Loucy (cell line): ENCODE measurements at regions not wholly inside any gene's neighbourhood (a gene's known extent, or its start where the extent isn't known, plus 50 kb on each side); places are given as distances from the start of the nearest gene placed in this dataset.

Experiments used
- H2AFZ ChIP-seq: fragments of 200-600 bp; sonication (generic); 2 replicates; pipeline ENCODE4 v1.6.0; 2016; ENCODE audit warnings: antibody characterized with exemption, mild to moderate bottlenecking, low read length, moderate library complexity
- H3F3A ChIP-seq: fragments of 200-600 bp; 2 replicates; pipeline ENCODE4 v1.6.0; 2016; ENCODE audit warnings: antibody characterized with exemption, low read depth, mild to moderate bottlenecking
- H3K27me3 ChIP-seq: fragments of 200-600 bp; sonication (generic); 2 replicates; pipeline ENCODE4 v1.6.1; 2014; ENCODE audit warnings: low read length, mild to moderate bottlenecking; ENCODE audit not compliant: insufficient read depth, poor library complexity, severe bottlenecking
- H3K36me3 ChIP-seq: fragments of 200-600 bp; sonication (generic); 2 replicates; pipeline ENCODE4 v1.6.1; 2016; ENCODE audit warnings: low read length; ENCODE audit not compliant: insufficient read depth
- H3K4me1 ChIP-seq: fragments of 200-600 bp; sonication (generic); 2 replicates; pipeline ENCODE4 v1.5.1; 2014; ENCODE audit warnings: low read length, mild to moderate bottlenecking; ENCODE audit not compliant: insufficient read depth, poor library complexity, severe bottlenecking
- H3K4me2 ChIP-seq: fragments of 200-600 bp; sonication (generic); 2 replicates; pipeline ENCODE4 v1.6.0; 2014; ENCODE audit warnings: antibody characterized with exemption, low read length, low read depth, mild to moderate bottlenecking; ENCODE audit not compliant: poor library complexity, severe bottlenecking
- H3K4me3 ChIP-seq: fragments of 200-600 bp; sonication (generic); 2 replicates; pipeline ENCODE4 v1.5.1; 2014; ENCODE audit warnings: low read length, mild to moderate bottlenecking, mixed read lengths; ENCODE audit not compliant: poor library complexity, severe bottlenecking
- H3K79me2 ChIP-seq: fragments of 200-600 bp; sonication (generic); 2 replicates; pipeline ENCODE4 v1.6.1; 2014; ENCODE audit warnings: low read length; ENCODE audit not compliant: insufficient read depth
- H3K9ac ChIP-seq: fragments of 200-600 bp; sonication (generic); 2 replicates; pipeline ENCODE4 v1.6.0; 2014; ENCODE audit warnings: mild to moderate bottlenecking, low read depth, low read length, moderate library complexity; ENCODE audit not compliant: poor library complexity, severe bottlenecking
- H3K9me2 ChIP-seq: fragments of 200-600 bp; sonication (generic); replicated peaks from 2 replicates; pipeline ENCODE4 v1.6.1; 2016; ENCODE audit warnings: low read depth, low read length, mixed read lengths
- H3K9me3 ChIP-seq: fragments of 200-600 bp; sonication (generic); 2 replicates; pipeline ENCODE4 v1.6.1; 2014; ENCODE audit warnings: mild to moderate bottlenecking, antibody characterized with exemption, low read length, low read depth; ENCODE audit not compliant: insufficient read depth
- H4K20me1 ChIP-seq: fragments of 200-600 bp; sonication (generic); 2 replicates; pipeline ENCODE4 v1.6.0; 2014; ENCODE audit warnings: antibody characterized with exemption, low read length, mild to moderate bottlenecking; ENCODE audit not compliant: insufficient read depth, poor library complexity, severe bottlenecking
- EZH2phosphoT487 ChIP-seq: fragments of 200-600 bp; IDR thresholded peaks from 2 replicates; pipeline ENCODE4 v1.6.1; 2018; ENCODE audit warnings: antibody characterized with exemption, mild to moderate bottlenecking, moderate library complexity, borderline replicate concordance
- TF ChIP-seq, protein P1 (sequence below): fragments of 200-600 bp; sonication (generic); conservative IDR thresholded peaks from 2 replicates; pipeline ENCODE4 v1.5.1; 2014; ENCODE audit warnings: mild to moderate bottlenecking, antibody characterized with exemption, low read length

GRCh38 chr14:82565825-82566224 is 1032.2 kb upstream of the SEL1L start:
- H3K4me1 ChIP-seq = no peaks in the 10 kb centered on the region
- no peaks in the 10 kb centered on the region for H3F3A ChIP-seq
- no peak overlapping the region for H3K9ac ChIP-seq
- no peaks in the 10 kb centered on the region for H3K79me2 ChIP-seq
- no peaks in the 10 kb centered on the region for H3K27me3 ChIP-seq
- H3K4me3 ChIP-seq = no peak overlapping the region
- no peaks in the 10 kb centered on the region for H4K20me1 ChIP-seq
- H3K4me2 ChIP-seq = no peak overlapping the region
- no peaks in the 10 kb centered on the region for H3K9me3 ChIP-seq
- H3K9me2 ChIP-seq = no peaks in the 10 kb centered on the region
- H2AFZ ChIP-seq = no peak overlapping the region
- no peak for TF ChIP-seq EZH2phosphoT487
- TF ChIP-seq, protein P1, sequence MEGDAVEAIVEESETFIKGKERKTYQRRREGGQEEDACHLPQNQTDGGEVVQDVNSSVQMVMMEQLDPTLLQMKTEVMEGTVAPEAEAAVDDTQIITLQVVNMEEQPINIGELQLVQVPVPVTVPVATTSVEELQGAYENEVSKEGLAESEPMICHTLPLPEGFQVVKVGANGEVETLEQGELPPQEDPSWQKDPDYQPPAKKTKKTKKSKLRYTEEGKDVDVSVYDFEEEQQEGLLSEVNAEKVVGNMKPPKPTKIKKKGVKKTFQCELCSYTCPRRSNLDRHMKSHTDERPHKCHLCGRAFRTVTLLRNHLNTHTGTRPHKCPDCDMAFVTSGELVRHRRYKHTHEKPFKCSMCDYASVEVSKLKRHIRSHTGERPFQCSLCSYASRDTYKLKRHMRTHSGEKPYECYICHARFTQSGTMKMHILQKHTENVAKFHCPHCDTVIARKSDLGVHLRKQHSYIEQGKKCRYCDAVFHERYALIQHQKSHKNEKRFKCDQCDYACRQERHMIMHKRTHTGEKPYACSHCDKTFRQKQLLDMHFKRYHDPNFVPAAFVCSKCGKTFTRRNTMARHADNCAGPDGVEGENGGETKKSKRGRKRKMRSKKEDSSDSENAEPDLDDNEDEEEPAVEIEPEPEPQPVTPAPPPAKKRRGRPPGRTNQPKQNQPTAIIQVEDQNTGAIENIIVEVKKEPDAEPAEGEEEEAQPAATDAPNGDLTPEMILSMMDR = no peak
- no peaks in the 10 kb centered on the region for H3K36me3 ChIP-seq

DNA sequence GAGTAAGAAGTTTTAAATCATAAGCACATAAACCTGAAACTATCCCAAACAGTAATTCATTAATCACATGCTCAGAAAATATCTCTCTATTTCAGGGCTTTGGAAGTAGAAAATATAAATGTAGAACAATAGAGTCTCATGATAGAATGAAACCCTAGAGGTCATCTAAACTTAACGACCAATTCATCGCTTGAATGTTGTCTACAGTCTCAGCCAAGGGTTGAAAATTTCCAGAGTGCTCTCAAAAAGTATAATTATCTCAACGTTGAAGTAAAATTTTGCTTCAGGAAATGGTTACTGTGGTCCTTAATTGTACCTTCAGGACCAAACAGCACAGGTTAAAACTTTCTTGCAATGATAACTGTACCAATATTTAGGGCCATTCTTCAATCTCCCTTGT is 1053.6 kb upstream of the SEL1L start:
- H3K27me3 ChIP-seq = no peaks in the 10 kb centered on the region
- no peak overlapping the region for H3K4me3 ChIP-seq
- H3F3A ChIP-seq = no peaks in the 10 kb centered on the region
- H3K9me3 ChIP-seq = no peaks in the 10 kb centered on the region
- no peaks in the 10 kb centered on the region for H3K36me3 ChIP-seq
- H3K9ac ChIP-seq = no peak overlapping the region
- H3K79me2 ChIP-seq = no peaks in the 10 kb centered on the region
- no peak overlapping the region for H2AFZ ChIP-seq
- no peak overlapping the region for H3K4me2 ChIP-seq
- H3K4me1 ChIP-seq = no peaks in the 10 kb centered on the region
- H4K20me1 ChIP-seq = no peaks in the 10 kb centered on the region
- H3K9me2 ChIP-seq = no peaks in the 10 kb centered on the region
- TF ChIP-seq, protein P1 = no peak
- TF ChIP-seq EZH2phosphoT487 = no peak

DNA sequence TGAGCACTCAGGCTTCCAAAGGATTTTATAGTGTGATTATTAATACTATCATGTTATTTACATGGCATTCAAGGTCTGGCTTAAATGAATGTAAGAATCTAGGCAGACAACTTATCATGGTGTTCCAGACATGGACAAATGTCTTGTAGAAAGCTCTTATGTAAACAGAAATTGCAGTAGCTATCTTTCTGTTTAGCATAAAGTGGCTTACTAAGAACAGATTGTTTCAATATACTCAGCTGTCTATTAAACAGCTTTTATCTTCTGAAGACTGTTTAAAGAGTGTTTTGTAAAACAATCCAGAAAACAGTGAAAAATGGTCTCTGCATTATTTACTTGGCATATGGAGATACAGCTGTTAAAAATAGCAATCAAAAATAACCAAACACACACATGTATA is 1061.8 kb upstream of the SEL1L start:
- Histone ChIP-seq H3K36me3 (no peaks in the 10 kb centered on the region), H3K4me3 (no peak overlapping the region), H3K79me2 (no peaks in the 10 kb centered on the region), H3K27me3 (no peaks in the 10 kb centered on the region), H2AFZ (no peak overlapping the region), H3K9me3 (no peaks in the 10 kb centered on the region), H3F3A (no peaks in the 10 kb centered on the region), H3K9ac (no peak overlapping the region), H3K9me2 (0 out of 2 replicates have a peak, but pooled peaks cover 4% of the 10 kb centered on the region), H3K4me1 (no peaks in the 10 kb centered on the region), H3K4me2 (no peak overlapping the region), H4K20me1 (no peaks in the 10 kb centered on the region)
- TF ChIP-seq, protein P1 = no peak
- no peak for TF ChIP-seq EZH2phosphoT487
